ENCODE measurements at regions not wholly inside any gene's neighbourhood (a gene's known extent, or its start where the extent isn't known, plus 50 kb on each side); places are given as distances from the start of the nearest gene placed in this dataset.

- Histone ChIP-seq H3K36me3 (ENCODE audit: control insufficient read depth, insufficient read depth, low read length) (no peaks in the 10 kb centered on the region), H3K27me3 (ENCODE audit: control insufficient read depth, insufficient read depth, low read length) (no peaks in the 10 kb centered on the region), H3K4me3 (replicated peaks in 1 of 4; ENCODE audit: control extremely low read depth in 1 of 4, insufficient read depth in 1 of 4, low read depth in 3 of 4, low read length in 4 of 4) (no peak overlapping the region), H3K27ac (ENCODE audit: insufficient read depth, low read length) (no peak overlapping the region), H2AFZ (ENCODE audit: low read length) (no peak overlapping the region), H4K20me1 (ENCODE audit: control insufficient read depth, extremely low read depth, insufficient read depth, low read length) (no peaks in the 10 kb centered on the region), H3K9me3 (ENCODE audit: control insufficient read depth, insufficient read depth, low read depth, low read length) (no peaks in the 10 kb centered on the region), H3K4me2 (ENCODE audit: extremely low read depth, insufficient read depth, low read length) (no peak overlapping the region), H3K9ac (ENCODE audit: insufficient read depth, low read length) (no peak overlapping the region), H3K79me2 (ENCODE audit: control insufficient read depth, insufficient read depth, low read length) (no peaks in the 10 kb centered on the region), H3K4me1 (ENCODE audit: control insufficient read depth, extremely low read depth, insufficient read depth, low read length) (no peaks in the 10 kb centered on the region)
- DNase-seq (ENCODE audit: low read depth in 2 of 2): no peak
- TF ChIP-seq CTCF (conservative IDR thresholded peaks at IDR 0.05 in 1 of 2, IDR thresholded peaks at IDR 0.05 in 1 of 2; ENCODE audit: low read depth in 1 of 2, low read length in 2 of 2): no peak
- no peak for TF ChIP-seq EZH2 (IDR thresholded peaks at IDR 0.05; ENCODE audit: low read length, missing control alignments)
Observed at GRCh38 chr1:191457889-191458288, 700.4 kb upstream of the RGS18 start.

DNA sequence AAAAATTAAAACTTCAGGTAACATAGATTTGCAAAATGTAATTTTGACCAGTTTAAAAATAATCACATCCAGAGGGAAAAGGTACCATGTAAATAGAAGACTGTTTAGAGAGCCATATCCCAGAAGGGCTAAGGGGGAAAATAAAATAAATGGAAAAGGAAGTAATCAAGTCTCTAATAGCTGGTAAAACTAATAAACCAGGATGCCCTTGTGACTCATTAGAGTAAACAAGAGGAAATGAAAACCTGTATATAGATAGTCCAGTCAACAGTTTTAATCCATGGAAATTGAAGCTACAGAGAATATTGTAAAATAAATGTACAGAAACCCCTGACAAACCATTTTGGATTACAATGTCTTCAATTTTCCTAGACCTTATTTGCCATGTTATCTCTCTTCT lies 698.0 kb upstream of the RGS18 start:
- no peak overlapping the region for H3K9ac ChIP-seq (ENCODE audit: insufficient read depth, low read length)
- H3K27me3 ChIP-seq (ENCODE audit: control insufficient read depth, insufficient read depth, low read length): no peaks in the 10 kb centered on the region
- DNase-seq (ENCODE audit: low read depth in 2 of 2): no peak
- H3K4me1 ChIP-seq (ENCODE audit: control insufficient read depth, extremely low read depth, insufficient read depth, low read length): no peaks in the 10 kb centered on the region
- TF ChIP-seq EZH2 (IDR thresholded peaks at IDR 0.05; ENCODE audit: low read length, missing control alignments) (no peak), CTCF (conservative IDR thresholded peaks at IDR 0.05 in 1 of 2, IDR thresholded peaks at IDR 0.05 in 1 of 2; ENCODE audit: low read depth in 1 of 2, low read length in 2 of 2) (no peak)
- H3K36me3 ChIP-seq (ENCODE audit: control insufficient read depth, insufficient read depth, low read length): no peaks in the 10 kb centered on the region
- no peak overlapping the region for H3K4me2 ChIP-seq (ENCODE audit: extremely low read depth, insufficient read depth, low read length)
- H4K20me1 ChIP-seq (ENCODE audit: control insufficient read depth, extremely low read depth, insufficient read depth, low read length): no peaks in the 10 kb centered on the region
- H3K9me3 ChIP-seq (ENCODE audit: control insufficient read depth, insufficient read depth, low read depth, low read length): no peaks in the 10 kb centered on the region
- no peaks in the 10 kb centered on the region for H3K79me2 ChIP-seq (ENCODE audit: control insufficient read depth, insufficient read depth, low read length)
- no peak overlapping the region for H2AFZ ChIP-seq (ENCODE audit: low read length)
- no peak overlapping the region for H3K4me3 ChIP-seq (replicated peaks in 1 of 4; ENCODE audit: control extremely low read depth in 1 of 4, insufficient read depth in 1 of 4, low read depth in 3 of 4, low read length in 4 of 4)
- H3K27ac ChIP-seq (ENCODE audit: insufficient read depth, low read length): no peak overlapping the region

- Histone ChIP-seq H3K9me3 (ENCODE audit: control insufficient read depth, insufficient read depth, low read depth, low read length) (no peaks in the 10 kb centered on the region), H3K27me3 (ENCODE audit: control insufficient read depth, insufficient read depth, low read length) (no peaks in the 10 kb centered on the region), H2AFZ (ENCODE audit: low read length) (no peak overlapping the region), H3K27ac (ENCODE audit: insufficient read depth, low read length) (no peak overlapping the region), H4K20me1 (ENCODE audit: control insufficient read depth, extremely low read depth, insufficient read depth, low read length) (no peaks in the 10 kb centered on the region), H3K4me1 (ENCODE audit: control insufficient read depth, extremely low read depth, insufficient read depth, low read length) (no peaks in the 10 kb centered on the region), H3K4me3 (replicated peaks in 1 of 4; ENCODE audit: control extremely low read depth in 1 of 4, insufficient read depth in 1 of 4, low read depth in 3 of 4, low read length in 4 of 4) (no peak overlapping the region), H3K9ac (ENCODE audit: insufficient read depth, low read length) (no peak overlapping the region), H3K4me2 (ENCODE audit: extremely low read depth, insufficient read depth, low read length) (no peak overlapping the region), H3K79me2 (ENCODE audit: control insufficient read depth, insufficient read depth, low read length) (no peaks in the 10 kb centered on the region), H3K36me3 (ENCODE audit: control insufficient read depth, insufficient read depth, low read length) (no peaks in the 10 kb centered on the region)
- TF ChIP-seq EZH2 (IDR thresholded peaks at IDR 0.05; ENCODE audit: low read length, missing control alignments) (no peak), CTCF (conservative IDR thresholded peaks at IDR 0.05 in 1 of 2, IDR thresholded peaks at IDR 0.05 in 1 of 2; ENCODE audit: low read depth in 1 of 2, low read length in 2 of 2) (no peak)
- DNase-seq (ENCODE audit: low read depth in 2 of 2): no peak
Observed at GRCh38 chr1:191483988-191484387, 674.3 kb upstream of the RGS18 start.

Measured in fibroblast of lung (primary cell).